Hematopoietic multipotent progenitor cell treated with erythropoietin and hydrocortisone succinate and interleukin-3 and kit ligand, for 17 days (in vitro differentiated cells): ENCODE measurements at regions not wholly inside any gene's neighbourhood (a gene's known extent, or its start where the extent isn't known, plus 50 kb on each side); places are given as distances from the start of the nearest gene placed in this dataset.
A peak's percentile ranks its signal among the peaks of the same experiment; 100 is the strongest.

ENCODE experiments used
- DNase-seq: peaks from one replicate; pipeline ENCODE4 v3.0.0-alpha.2; 2015; ENCODE audit warnings: low spot score

- DNase-seq: no peak
Observed at GRCh38 chr9:130781569-130781968, 53.5 kb upstream of the ABL1 start.

- no peak for DNase-seq
Observed at GRCh38 chr9:130782886-130783530, 52.0 kb upstream of the ABL1 start.

DNA sequence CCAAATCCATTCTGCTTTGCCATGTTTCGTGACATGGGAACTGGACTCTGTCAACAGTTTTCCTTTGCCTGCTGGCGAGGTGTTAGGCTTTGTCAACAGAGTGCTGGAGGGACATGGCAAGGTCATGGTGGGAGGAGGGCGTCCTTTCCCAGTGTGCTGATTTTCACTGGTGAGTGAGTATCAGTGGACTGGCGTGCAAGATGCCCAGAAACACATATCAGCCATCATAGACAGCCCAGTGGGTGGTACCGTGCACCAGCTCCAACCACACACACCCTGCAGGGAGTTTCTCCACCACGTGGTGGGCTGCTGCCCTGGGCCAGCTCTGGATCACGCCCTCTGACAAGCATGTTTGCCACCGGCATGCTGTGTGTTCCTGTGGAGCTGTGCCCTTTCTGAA, 50.0 kb upstream of the ABL1 start:
- peak; percentile 17 for DNase-seq
